HG03521 (cell line): ENCODE measurements at regions not wholly inside any gene's neighbourhood (a gene's known extent, or its start where the extent isn't known, plus 50 kb on each side); places are given as distances from the start of the nearest gene placed in this dataset.

Source experiments
- ATAC-seq: cut with Tn5 transposase; IDR thresholded peaks from one replicate; pipeline ENCODE4 v1.9.1; 2021; ENCODE audit warnings: mild to moderate bottlenecking, moderate library complexity; ENCODE audit not compliant: unreplicated experiment

DNA sequence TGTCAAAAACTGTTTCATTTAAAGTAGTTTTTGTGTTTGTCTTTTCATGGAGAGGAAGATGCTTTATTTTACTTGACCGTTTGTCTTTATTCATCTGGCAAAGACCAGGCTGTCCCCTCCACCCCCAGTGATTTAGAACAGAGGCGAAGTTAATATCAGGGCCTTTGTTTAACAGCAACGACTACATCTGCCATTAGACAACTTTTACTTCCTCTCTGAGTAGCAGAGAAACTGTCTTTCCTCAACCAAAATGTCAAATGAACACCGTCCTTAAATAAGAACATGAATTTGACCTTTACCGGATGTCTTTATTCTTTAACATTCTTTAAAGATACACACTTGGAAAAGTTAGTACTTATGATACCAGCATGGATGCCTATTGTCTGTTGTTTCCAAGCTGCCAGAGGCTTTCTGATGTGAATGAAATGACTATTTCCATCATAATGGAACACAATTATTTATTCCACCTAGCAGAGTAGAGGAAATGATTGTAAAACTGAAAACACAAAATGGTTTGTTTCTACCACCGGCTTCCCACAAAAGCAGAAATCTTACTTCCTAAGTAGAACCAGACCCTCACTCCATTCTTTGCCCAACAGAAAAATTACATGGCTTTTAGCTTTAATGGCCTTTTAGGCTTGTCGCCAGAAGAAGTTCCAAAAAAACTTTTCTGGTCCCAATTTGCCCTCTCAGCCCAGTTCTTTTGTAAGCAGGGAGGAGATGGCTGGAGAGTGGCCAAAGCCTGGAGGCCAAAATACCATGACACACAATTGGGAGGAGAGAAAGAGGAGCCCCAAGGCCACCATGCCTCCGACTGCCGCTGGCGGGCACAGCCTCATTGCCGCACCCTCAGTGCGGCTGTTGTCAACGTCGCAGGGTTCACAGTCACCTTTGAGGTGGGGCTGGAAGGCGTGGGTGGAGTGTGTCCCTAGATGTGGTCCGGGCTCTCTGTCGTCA, 168.5 kb downstream of the TEX36 start:
- ATAC-seq, result no peak

DNA sequence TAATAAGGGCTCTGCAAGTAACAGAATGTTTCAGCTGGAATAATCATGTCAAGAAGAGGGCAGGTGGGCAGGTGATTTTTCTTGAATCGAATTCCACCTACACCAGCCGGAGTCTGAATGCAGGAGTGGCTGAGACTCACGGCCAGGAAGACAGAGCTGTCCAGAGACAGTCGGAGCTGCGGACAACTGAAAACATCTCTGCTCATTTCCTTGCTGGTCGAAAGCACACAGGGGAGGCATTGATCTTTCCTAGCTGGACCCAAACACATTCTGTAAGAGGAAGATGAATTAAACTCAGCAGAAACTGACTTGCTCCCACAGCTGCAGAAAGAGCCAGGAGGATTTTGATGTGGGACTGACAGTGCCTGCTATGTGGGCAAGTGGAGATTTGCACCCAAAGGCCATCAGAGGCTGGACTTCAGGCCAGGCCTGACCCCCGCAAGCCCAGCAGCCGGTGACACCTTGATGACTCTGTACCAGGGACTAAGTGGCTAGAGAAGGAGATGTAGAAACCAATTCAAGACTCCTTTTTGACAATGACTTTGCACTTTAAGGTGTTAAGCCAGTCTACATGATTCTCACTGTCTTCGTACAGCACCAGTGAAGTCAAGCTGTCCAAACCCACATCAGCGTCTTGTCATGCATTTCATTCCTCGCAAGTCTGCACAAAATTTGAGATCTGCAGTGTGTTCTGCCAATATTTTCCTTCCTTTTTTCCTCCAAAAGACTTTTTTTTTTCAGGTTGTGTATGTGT, 169.4 kb downstream of the TEX36 start:
- no peak for ATAC-seq

DNA sequence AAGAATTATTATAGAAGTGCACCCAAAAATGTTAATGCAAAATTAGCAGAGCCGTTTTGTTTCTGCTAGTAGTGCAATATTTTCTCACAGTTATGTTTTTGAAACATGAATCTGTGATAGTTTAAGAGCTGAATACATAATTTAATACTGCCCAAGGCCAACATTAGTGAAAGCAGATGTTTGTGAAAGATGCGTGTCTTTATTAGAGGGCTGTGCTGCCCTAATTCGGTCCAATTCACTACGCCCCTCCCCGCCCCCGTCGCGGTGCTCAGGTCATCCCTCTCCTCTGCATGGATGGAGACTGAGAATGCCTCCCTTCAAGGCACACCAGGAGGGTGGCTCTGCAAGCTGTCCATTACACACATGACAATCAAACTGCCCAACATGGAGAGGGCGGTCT, 172.0 kb downstream of the TEX36 start:
- no peak for ATAC-seq

DNA sequence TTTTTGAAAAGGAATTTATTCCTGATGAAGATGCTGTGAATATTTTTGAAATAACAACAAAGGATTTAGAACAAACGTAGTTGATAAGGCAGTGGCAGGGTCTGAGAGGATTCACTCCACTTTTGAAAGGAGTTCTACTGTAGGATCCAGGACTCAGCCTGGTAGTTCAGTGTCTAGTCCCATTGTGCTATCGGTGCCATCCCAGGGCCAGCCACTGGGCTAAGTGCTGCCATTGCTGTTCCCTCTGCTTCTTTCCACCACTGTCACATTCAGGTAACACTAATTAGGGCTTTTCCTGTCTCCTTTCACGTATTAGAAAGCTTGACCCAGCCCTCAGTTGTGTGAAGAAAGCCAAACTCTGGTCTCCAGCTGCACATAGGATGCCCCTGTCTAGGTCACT, 177.3 kb downstream of the TEX36 start:
- no peak for ATAC-seq

DNA sequence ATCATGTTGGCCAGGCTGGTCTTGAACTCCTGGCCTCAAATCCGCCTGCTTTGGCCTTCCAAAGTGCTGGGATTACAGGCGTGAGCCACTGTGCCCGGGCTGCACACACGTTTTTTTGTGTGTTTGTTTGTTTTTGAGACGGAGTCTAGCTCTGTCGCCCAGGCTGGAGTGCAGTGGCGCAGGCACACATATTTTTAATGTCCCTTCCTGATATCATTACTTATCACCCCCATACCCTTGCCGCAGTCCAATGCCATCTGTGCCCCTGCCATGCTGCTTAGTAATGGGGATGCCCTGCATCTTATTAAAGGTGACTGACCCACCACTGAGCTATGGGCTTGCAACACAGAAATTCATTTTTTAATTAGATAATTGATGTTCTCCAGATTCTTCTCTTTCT, 180.7 kb downstream of the TEX36 start:
- ATAC-seq, result no peak

DNA sequence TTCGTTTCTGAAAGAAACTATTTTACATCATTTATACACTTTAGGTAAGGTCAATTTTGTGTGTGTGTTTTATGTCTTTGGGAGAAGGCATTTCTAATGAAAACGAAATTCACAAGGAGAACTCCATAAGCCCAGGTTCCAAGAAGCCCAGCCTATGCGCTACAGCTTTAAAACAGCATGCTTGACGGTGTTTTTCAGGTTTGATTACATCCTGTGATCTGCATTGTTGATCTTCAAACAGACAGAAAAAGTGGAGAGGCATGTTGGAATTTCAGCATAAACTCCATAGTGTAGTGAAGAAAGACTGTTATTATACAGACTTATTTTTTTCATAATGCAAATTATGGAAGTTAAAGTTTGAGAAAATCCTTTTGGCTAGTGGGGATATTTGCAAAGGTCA, 187.6 kb downstream of the TEX36 start:
- ATAC-seq, result no peak

DNA sequence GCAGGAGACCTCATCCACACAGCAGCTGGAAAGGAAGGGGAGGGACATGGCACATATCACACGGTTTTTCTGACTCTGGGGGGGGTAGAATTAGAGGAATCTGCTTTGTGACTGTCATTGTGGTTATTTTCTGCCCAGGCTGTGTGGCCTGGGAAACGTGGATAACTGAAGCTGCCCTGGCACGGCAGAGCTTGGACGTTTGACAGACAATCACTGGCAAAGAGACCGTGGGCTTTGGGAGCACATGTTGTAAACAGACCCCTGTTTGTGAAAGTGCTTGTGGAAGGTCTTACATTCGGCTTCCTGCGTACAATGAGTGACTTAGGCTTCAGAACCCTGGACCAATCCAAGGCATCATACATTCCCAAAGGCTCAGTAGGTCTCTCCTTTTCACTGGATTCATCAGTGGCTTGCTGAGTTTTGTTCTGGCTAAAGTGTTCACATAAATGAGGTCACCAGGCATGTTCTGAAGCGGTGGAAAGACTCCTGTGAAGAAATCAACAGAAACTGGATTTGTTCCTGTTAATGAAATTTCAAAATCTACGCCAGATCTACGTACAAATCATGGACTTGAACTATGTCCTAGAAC, 188.2 kb downstream of the TEX36 start:
- ATAC-seq, result no peak

DNA sequence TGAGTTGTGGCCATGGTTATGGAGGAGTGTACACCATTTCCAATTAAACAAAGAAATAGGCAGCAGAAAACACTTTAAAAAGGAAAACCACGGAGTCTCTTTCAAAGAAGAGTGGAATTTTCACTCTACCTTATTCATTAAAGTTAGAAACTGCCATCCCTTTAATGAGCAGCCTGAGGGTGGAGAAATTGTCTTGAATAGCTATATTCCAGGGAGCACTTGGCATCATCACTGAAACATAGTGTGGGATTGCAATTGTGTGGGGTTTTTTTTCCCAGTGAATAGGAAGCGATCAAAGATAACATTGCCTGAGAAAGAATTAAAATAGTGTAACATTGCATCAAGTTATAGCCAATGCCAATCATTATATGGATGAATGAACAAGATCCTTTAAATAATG, 191.6 kb downstream of the TEX36 start:
- ATAC-seq, result no peak

DNA sequence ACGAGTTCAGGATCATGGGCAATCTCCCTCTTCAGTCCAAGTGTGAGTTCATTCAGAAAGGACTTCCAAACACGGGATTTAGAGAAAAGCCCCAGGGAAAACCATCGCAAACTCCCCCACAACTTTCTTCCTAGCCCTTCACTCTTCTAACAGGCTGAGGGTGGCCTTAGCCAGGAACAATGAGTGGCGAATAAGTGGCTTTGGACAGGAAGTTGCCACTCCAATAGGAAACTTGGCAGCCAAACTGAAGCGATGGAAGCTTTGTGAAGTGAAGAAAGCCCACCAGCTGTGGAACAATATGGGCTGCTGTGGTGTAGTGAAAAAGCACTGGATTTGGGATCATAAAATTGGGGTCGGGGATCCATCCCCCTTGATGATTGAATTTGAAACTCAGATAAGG, 193.2 kb downstream of the TEX36 start:
- no peak for ATAC-seq

DNA sequence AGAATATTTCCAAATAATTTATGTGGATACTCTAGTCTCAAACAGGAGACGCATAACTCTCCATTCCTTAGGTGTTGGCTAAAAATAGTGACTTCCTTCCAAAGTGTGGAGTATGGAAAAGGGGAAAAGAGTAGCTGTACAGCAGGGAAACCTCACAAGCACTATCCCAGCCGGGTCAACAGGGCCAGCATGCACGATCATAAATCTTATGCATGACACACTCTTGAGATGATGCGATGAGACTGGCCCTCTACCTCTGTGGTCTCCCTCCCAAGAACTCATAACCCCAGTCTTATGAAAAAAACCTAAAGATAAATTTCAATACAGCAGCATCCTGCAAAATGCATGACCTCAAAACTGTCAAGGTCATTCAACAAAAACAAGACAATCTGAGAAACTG, 197.3 kb downstream of the TEX36 start:
- ATAC-seq, result no peak

DNA sequence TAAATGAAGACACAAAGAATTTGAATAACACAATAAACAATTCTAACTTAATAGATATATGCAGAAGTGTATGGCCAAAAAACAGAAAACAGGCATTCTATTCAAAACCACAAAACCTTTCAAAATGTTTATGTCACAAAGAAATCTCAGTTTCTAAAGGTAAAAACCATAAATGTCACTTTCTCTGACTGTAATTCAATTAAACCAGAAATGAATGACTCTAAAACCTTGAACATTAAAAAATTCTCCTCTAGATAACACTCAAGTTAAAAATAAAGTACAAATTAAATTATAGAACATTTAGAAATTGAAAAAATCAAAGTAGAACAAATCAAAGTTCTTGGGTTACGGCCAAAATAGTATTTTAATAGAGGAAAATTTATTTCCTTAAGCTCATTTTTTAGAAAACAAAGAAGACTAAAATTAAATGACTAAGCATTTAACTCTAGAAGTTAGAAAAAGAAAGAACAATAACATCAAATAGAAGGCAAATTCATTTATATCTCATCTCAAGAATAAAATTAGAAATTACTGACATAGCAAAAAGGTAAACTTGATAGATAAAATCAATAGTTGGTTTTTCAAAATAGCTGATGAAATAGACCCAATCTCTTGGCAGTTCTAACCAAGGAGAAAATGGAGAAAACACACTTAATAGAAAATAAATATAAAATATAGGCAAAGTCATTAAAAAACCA, 198.8 kb downstream of the TEX36 start:
- ATAC-seq, result no peak

DNA sequence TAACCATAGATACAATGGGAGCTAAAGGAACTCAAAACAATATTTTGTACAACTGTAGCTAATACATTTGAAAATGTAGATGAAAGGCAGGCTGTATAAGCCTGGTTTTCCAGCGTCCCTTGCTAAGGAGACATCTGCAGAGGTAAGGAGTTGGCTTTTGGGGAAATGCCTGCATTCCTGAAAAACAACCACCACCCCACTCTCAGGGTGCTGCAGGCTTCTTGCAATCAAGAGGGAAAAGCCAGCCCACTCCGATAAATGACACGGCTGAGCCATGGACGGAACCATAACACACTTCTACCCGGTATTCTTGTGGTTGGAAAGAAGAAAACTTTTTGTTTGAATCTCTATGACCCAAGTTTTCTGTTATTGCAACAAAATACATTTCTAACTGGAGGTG, 200.3 kb downstream of the TEX36 start:
- ATAC-seq, result no peak

DNA sequence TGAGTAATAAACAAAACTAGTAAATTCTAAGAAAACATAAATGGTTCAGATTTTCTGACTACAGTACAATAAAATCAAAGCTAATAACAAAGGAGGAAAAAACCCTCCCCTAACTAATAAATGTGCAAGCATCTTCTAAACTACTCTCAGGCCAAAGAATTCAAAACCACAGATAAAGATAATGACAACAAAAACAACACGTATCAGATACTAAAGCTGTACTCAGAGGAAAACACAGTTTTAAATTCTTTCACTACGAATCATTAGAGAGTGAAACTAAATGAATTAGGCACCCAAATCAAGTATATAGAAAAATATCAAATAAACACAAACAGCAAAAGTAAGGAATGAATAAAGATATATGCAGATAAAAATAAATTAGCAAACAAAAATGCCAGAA, 200.9 kb downstream of the TEX36 start:
- ATAC-seq, result no peak

DNA sequence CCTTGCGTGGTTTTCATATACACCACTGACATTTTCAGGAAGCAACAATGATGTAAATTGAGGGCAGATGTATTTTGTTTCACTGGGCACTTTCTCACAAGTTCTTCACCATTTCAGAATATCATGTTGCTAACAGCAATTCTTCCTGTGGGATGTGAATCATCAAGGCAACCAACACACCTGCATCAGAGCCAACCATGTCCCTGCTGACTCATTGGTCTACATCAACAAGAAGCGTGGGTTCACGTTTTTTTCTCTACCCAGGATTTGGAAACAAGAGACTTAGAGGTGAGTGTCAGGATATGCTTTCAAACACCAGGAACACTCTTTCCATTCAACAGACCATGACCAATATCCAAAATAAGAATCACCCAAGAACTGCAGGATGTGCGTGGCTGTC, 203.9 kb downstream of the TEX36 start:
- ATAC-seq, result no peak

DNA sequence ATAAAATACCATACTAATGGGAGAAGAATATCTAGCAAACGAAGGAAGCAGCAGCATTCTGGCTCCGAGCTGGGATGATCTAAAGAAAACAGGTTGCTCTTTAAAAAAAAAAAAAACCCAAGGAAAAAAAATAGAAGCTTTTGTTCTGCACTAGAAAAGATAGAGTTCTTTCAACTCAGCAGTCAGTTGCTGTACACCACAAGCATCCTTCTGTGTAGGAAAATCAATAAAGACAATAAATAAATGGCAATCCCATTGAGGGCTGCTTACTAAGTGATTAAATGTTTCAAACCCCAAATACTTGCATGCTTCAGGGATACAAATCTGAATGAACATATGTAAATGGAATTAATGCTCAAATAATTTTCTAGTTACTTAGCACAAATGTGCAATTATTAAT, 207.1 kb downstream of the TEX36 start:
- ATAC-seq, result no peak

DNA sequence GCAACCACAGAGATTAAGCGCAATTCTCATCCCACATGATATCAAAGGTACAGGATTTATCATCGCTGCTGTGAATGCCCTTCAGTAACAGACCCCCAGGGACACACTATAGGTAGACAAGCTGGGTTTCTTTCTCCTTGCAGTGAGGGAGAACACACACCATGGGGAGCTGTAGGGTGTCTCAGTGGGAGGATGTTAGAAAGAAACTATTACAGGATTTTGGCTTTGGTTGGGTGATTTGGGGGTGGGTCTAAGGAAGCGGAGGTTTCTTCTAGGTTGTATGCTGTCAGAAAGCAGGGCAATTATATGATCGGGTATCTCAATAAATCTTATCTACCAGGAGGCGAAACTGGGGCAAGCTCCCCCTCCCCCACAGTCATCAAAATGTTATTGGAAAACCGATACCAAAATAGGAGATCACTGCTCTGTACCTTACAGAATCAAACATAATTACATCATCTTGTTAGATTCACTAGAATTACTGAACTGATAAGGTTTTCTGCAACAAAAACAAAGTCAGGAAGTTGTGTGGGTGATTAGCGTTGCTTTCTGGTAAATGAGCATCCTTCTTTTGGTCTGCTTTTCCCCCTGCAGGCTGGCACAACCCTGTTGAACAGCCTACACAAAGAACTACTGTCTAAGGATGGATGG, 209.7 kb downstream of the TEX36 start:
- no peak for ATAC-seq

DNA sequence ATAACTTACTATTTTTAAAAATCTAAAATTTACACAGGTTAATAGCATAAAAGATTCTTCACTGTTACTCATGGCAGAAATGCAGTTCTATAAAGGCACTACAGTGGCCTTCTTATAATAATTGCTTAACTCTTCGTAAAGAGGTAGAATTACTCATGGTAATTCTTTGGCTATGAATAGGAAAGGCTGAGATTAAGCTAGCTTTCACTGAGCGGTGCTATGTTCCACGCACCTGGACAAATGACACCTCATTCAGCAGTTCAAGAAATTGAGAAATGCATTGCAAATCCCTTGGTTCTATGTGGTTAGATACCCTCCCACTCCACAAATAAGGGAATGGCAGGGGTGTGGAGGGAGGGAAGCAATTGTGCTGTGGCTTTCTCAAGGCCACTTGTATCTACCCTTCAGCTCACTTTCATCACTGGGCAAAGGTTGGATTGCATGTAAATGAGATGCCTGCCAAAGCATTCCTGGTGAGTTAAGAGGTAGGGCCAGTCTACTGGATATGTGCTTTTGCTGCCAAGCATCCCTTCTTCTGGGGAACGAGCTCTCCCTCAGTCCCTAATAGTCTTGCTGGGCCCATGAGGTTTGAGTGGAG, 210.9 kb downstream of the TEX36 start:
- ATAC-seq, result no peak

DNA sequence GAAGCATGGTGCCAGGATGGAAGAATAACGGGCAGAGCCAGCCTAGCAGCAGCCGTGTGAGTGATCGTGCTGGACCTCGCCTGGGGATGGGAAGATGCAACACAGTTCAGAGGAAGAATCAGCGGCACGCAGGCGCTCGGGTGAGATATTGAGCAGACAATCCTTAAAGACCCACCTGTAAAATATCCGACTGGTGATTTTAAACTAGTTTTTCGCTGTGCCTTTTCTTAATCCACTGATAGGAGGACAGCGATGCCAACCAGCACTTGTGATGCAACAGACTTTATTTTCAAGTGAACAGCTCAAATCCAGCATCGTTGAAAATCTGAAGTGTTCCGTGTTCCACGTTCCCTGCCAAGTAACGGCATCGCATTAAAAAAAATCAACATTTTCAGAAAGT, 214.7 kb downstream of the TEX36 start:
- ATAC-seq, result no peak

DNA sequence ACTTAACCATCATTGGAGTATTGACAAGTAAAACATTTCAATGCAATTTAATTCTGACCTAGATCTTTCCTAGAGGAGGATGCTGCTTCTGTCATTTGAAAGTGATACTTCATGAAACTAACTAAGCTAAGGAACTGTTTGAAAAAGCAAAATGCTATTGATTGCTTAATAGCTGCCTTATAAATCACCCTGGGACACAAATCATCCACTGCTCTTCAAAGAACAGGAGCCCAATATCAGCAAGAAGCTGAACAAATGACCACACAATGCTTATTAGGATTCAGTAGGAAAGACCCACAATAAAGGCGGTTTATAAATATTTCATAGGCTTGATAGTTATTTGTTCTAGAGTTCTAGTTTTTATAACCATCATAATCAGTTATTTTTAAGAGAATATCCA, 216.3 kb downstream of the TEX36 start:
- no peak for ATAC-seq

DNA sequence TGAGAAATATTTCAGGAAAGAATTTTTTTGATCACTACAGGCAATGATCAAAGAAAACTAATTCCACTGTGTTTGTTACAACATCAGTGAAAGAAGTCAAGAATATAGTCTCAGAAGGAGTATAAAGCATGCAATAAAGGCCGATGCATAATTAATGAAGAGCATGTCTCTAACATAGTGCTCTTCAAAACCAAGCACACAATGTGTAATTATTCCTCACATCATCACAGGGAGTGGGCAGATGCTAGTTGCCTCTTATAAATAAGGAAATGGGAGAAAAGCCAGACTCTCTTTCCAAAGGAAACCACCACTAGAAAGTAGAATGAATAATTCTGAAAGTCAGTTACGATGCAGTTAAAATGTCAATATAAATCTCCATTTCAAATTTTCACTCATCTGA, 220.1 kb downstream of the TEX36 start:
- ATAC-seq, result no peak
